ENCODE measurements at regions not wholly inside any gene's neighbourhood (a gene's known extent, or its start where the extent isn't known, plus 50 kb on each side); places are given as distances from the start of the nearest gene placed in this dataset.

GRCh38 chr4:27315625-27316024 lies 455.0 kb downstream of the STIM2 start:
- Histone ChIP-seq H3K4me3 (ENCODE audit: insufficient read depth, low read length) (no peak overlapping the region), H3K79me2 (ENCODE audit: insufficient read depth, low read length) (no peaks in the 10 kb centered on the region), H3K36me3 (ENCODE audit: insufficient read depth, low read length) (no peaks in the 10 kb centered on the region), H4K20me1 (ENCODE audit: insufficient read depth, low read length) (no peaks in the 10 kb centered on the region), H2AFZ (ENCODE audit: low read length) (no peak overlapping the region), H3K4me2 (ENCODE audit: insufficient read depth, low read length) (no peak overlapping the region), H3K27ac (ENCODE audit: low read depth, low read length) (no peak overlapping the region), H3K27me3 (ENCODE audit: insufficient read depth, low read length) (no peaks in the 10 kb centered on the region), H3K4me1 (ENCODE audit: insufficient read depth, low read length) (no peaks in the 10 kb centered on the region), H3K9me3 (ENCODE audit: low read depth, low read length) (no peaks in the 10 kb centered on the region)
- DNase-seq (ENCODE audit: insufficient read length, low spot score, missing footprints) = no peak
- no peak for TF ChIP-seq CTCF (IDR thresholded peaks at IDR 0.05; ENCODE audit: extremely low read depth, low read depth, low read length)

- no peak overlapping the region for H3K27ac ChIP-seq (ENCODE audit: low read depth, low read length)
- no peaks in the 10 kb centered on the region for H3K4me1 ChIP-seq (ENCODE audit: insufficient read depth, low read length)
- no peaks in the 10 kb centered on the region for H3K27me3 ChIP-seq (ENCODE audit: insufficient read depth, low read length)
- H3K36me3 ChIP-seq (ENCODE audit: insufficient read depth, low read length) = no peaks in the 10 kb centered on the region
- TF ChIP-seq CTCF (IDR thresholded peaks at IDR 0.05; ENCODE audit: extremely low read depth, low read depth, low read length) = no peak
- H2AFZ ChIP-seq (ENCODE audit: low read length) = no peak overlapping the region
- no peak overlapping the region for H3K4me3 ChIP-seq (ENCODE audit: insufficient read depth, low read length)
- DNase-seq (ENCODE audit: insufficient read length, low spot score, missing footprints) = no peak
- no peaks in the 10 kb centered on the region for H4K20me1 ChIP-seq (ENCODE audit: insufficient read depth, low read length)
- no peaks in the 10 kb centered on the region for H3K9me3 ChIP-seq (ENCODE audit: low read depth, low read length)
- no peaks in the 10 kb centered on the region for H3K79me2 ChIP-seq (ENCODE audit: insufficient read depth, low read length)
- no peak overlapping the region for H3K4me2 ChIP-seq (ENCODE audit: insufficient read depth, low read length)
These were observed 455.5 kb downstream of the STIM2 start for GRCh38 chr4:27316176-27316575.

GRCh38 chr4:27318740-27319139 lies 458.1 kb downstream of the STIM2 start:
- Histone ChIP-seq H3K36me3 (ENCODE audit: insufficient read depth, low read length) (no peaks in the 10 kb centered on the region), H4K20me1 (ENCODE audit: insufficient read depth, low read length) (no peaks in the 10 kb centered on the region), H3K27ac (ENCODE audit: low read depth, low read length) (no peak overlapping the region), H3K9me3 (ENCODE audit: low read depth, low read length) (no peaks in the 10 kb centered on the region), H2AFZ (ENCODE audit: low read length) (no peak overlapping the region), H3K27me3 (ENCODE audit: insufficient read depth, low read length) (no peaks in the 10 kb centered on the region), H3K4me3 (ENCODE audit: insufficient read depth, low read length) (no peak overlapping the region), H3K4me2 (ENCODE audit: insufficient read depth, low read length) (no peak overlapping the region), H3K79me2 (ENCODE audit: insufficient read depth, low read length) (no peaks in the 10 kb centered on the region), H3K4me1 (ENCODE audit: insufficient read depth, low read length) (no peaks in the 10 kb centered on the region)
- DNase-seq (ENCODE audit: insufficient read length, low spot score, missing footprints) = peak; percentile 65
- TF ChIP-seq CTCF (IDR thresholded peaks at IDR 0.05; ENCODE audit: extremely low read depth, low read depth, low read length) = peak; percentile 44

GRCh38 chr4:27326991-27327390 lies 466.4 kb downstream of the STIM2 start:
- no peak overlapping the region for H3K27ac ChIP-seq (ENCODE audit: low read depth, low read length)
- H3K79me2 ChIP-seq (ENCODE audit: insufficient read depth, low read length) = no peaks in the 10 kb centered on the region
- H3K9me3 ChIP-seq (ENCODE audit: low read depth, low read length) = no peaks in the 10 kb centered on the region
- no peaks in the 10 kb centered on the region for H3K4me1 ChIP-seq (ENCODE audit: insufficient read depth, low read length)
- TF ChIP-seq CTCF (IDR thresholded peaks at IDR 0.05; ENCODE audit: extremely low read depth, low read depth, low read length) = no peak
- no peaks in the 10 kb centered on the region for H3K36me3 ChIP-seq (ENCODE audit: insufficient read depth, low read length)
- H3K4me2 ChIP-seq (ENCODE audit: insufficient read depth, low read length) = no peak overlapping the region
- no peaks in the 10 kb centered on the region for H3K27me3 ChIP-seq (ENCODE audit: insufficient read depth, low read length)
- no peak overlapping the region for H2AFZ ChIP-seq (ENCODE audit: low read length)
- no peak overlapping the region for H3K4me3 ChIP-seq (ENCODE audit: insufficient read depth, low read length)
- no peaks in the 10 kb centered on the region for H4K20me1 ChIP-seq (ENCODE audit: insufficient read depth, low read length)
- no peak for DNase-seq (ENCODE audit: insufficient read length, low spot score, missing footprints)
